NCI-H748 (cell line): ENCODE measurements at regions not wholly inside any gene's neighbourhood (a gene's known extent, or its start where the extent isn't known, plus 50 kb on each side); places are given as distances from the start of the nearest gene placed in this dataset.
A peak's percentile ranks its signal among the peaks of the same experiment; 100 is the strongest.

Experiments
- DNase-seq: peaks from one replicate; lab custom pipeline; 2025; ENCODE audit not compliant: unreplicated experiment; lab: John Stamatoyannopoulos, UW

GRCh38 chr14:21723431-21724045 is 49.9 kb upstream of the OR4E1 start:
- DNase-seq = peak; percentile 69
